Thymus (tissue), 11 donors: ENCODE measurements at regions not wholly inside any gene's neighbourhood (a gene's known extent, or its start where the extent isn't known, plus 50 kb on each side); places are given as distances from the start of the nearest gene placed in this dataset.
"Not testable (repeated sequence)": the region's sequence is repeated elsewhere in the genome, so short reads cannot be mapped to it uniquely, and the experiment has no call there.

Source experiments
- DNase-seq, 9 donors: peaks; one replicate each; pipeline ENCODE4 v3.0.0-alpha.2; 2013; ENCODE audit warnings: low spot score in 9 of 9, low read depth in 6 of 9, missing footprints in 1 of 9
- H3K27ac ChIP-seq, 2 donors: one replicate each; pipeline ENCODE4 v1.5.1; 2013; ENCODE audit warnings: control low read depth in 1 of 2, low read depth in 1 of 2, low read length in 1 of 2, mild to moderate bottlenecking in 1 of 2, moderate library complexity in 1 of 2
- H3K27me3 ChIP-seq, 2 donors: one replicate each; pipeline ENCODE4 v1.5.1; 2013; ENCODE audit warnings: low read length in 1 of 2; ENCODE audit not compliant: control insufficient read depth in 2 of 2, insufficient read depth in 1 of 2
- H3K36me3 ChIP-seq, 2 donors: one replicate each; pipeline ENCODE4 v1.5.1; 2013; ENCODE audit warnings: low read length in 1 of 2, mild to moderate bottlenecking in 1 of 2, moderate library complexity in 1 of 2; ENCODE audit not compliant: control insufficient read depth in 2 of 2, insufficient read depth in 2 of 2
- H3K4me1 ChIP-seq, 2 donors: one replicate each; pipeline ENCODE4 v1.5.1; 2013; ENCODE audit warnings: low read length in 2 of 2; ENCODE audit not compliant: control insufficient read depth in 2 of 2, insufficient read depth in 2 of 2
- H3K4me3 ChIP-seq, 2 donors: one replicate each; pipeline ENCODE4 v1.5.1; 2013; ENCODE audit warnings: low read length in 2 of 2, control low read depth in 1 of 2, mild to moderate bottlenecking in 1 of 2
- H3K9me3 ChIP-seq, 2 donors: one replicate each; pipeline ENCODE4 v1.5.1; 2013; ENCODE audit warnings: low read length in 1 of 2, mild to moderate bottlenecking in 1 of 2; ENCODE audit not compliant: control insufficient read depth in 2 of 2, insufficient read depth in 1 of 2
- WGBS: extraction: QIAGEN DNeasy Blood & Tissue Kit; methylation state at CpG from one replicate; pipeline ENCODE4 v1.1.7; 2013; 5-methylcytosine and 5-hydroxymethylcytosine counted together
- donor health status: healthy.

- WGBS, result 85% methylated on average over 1 of the region's 1 CpG
- Histone ChIP-seq H3K27ac (no peak overlapping the region), H3K27me3 (no peaks in the 10 kb centered on the region), H3K9me3 (no peaks in the 10 kb centered on the region), H3K4me3 (no peak overlapping the region), H3K36me3 (no peaks in the 10 kb centered on the region), H3K4me1 (no peaks in the 10 kb centered on the region)
- DNase-seq, result no peak
Observed at GRCh38 chr1:232131715-232132391, 498.1 kb downstream of the SIPA1L2 start.

- no peaks in the 10 kb centered on the region for H3K27me3 ChIP-seq
Observed at GRCh38 chr1:232130815-232131480, 499.0 kb downstream of the SIPA1L2 start.

GRCh38 chr1:232127190-232127589 is 500.6 kb downstream of the DISC1 start:
- Histone ChIP-seq H3K36me3 (no peaks in the 10 kb centered on the region), H3K4me3 (no peak overlapping the region), H3K27ac (no peak overlapping the region), H3K27me3 (no peaks in the 10 kb centered on the region), H3K9me3 (no peaks in the 10 kb centered on the region), H3K4me1 (no peaks in the 10 kb centered on the region)
- 91% methylated on average over 2 of the region's 2 CpGs for WGBS
- no peak for DNase-seq

More at GRCh38 chr1:232130815-232131480, 499.0 kb downstream of the SIPA1L2 start:
- no peaks in the 10 kb centered on the region for H3K36me3 ChIP-seq
- no peak for DNase-seq
- H3K4me3 ChIP-seq, result no peak overlapping the region
- no peak overlapping the region for H3K27ac ChIP-seq
- no peaks in the 10 kb centered on the region for H3K9me3 ChIP-seq
- WGBS, result 71% methylated on average over 4 of the region's 4 CpGs
- H3K4me1 ChIP-seq, result no peaks in the 10 kb centered on the region

- no peak overlapping the region for H3K27ac ChIP-seq
- no peaks in the 10 kb centered on the region for H3K4me1 ChIP-seq
- H3K27me3 ChIP-seq, result no peaks in the 10 kb centered on the region
- no peak for DNase-seq
- whole genome bisulfite sequencing, result 67% methylated on average over 9 of the region's 9 CpGs
- no peaks in the 10 kb centered on the region for H3K36me3 ChIP-seq
- no peaks in the 10 kb centered on the region for H3K9me3 ChIP-seq
- no peak overlapping the region for H3K4me3 ChIP-seq
Observed at GRCh38 chr1:232123775-232124659, 497.4 kb downstream of the DISC1 start.

GRCh38 chr1:232117903-232118302 is 491.3 kb downstream of the DISC1 start:
- not testable (repeated sequence) for H3K9me3 ChIP-seq, DNase-seq, H3K27me3 ChIP-seq, H3K4me1 ChIP-seq, H3K27ac ChIP-seq, H3K36me3 ChIP-seq, H3K4me3 ChIP-seq
- 91% methylated on average over 4 of the region's 4 CpGs for WGBS

GRCh38 chr1:232114985-232115384 is 488.4 kb downstream of the DISC1 start:
- no peaks in the 10 kb centered on the region for H3K9me3 ChIP-seq
- H3K36me3 ChIP-seq, result no peaks in the 10 kb centered on the region
- no peak overlapping the region for H3K4me3 ChIP-seq
- no peaks in the 10 kb centered on the region for H3K4me1 ChIP-seq
- no peak for DNase-seq
- peaks cover 0 to 7% of the 10 kb centered on the region in 2 donors for H3K27me3 ChIP-seq
- no peak overlapping the region for H3K27ac ChIP-seq

- Histone ChIP-seq H3K36me3 (no peaks in the 10 kb centered on the region), H3K9me3 (no peaks in the 10 kb centered on the region), H3K4me3 (no peak overlapping the region), H3K4me1 (no peaks in the 10 kb centered on the region), H3K27ac (no peak overlapping the region), H3K27me3 (peaks cover 0 to 10% of the 10 kb centered on the region in 2 donors)
- no peak for DNase-seq
Observed at GRCh38 chr1:232112076-232112475, 485.5 kb downstream of the DISC1 start.

- no peak overlapping the region for H3K27ac ChIP-seq
- no peaks in the 10 kb centered on the region for H3K9me3 ChIP-seq
- H3K36me3 ChIP-seq, result no peaks in the 10 kb centered on the region
- H3K4me3 ChIP-seq, result no peak overlapping the region
- WGBS, result 55% methylated on average over 3 of the region's 3 CpGs
- H3K27me3 ChIP-seq, result peaks cover 0 to 10% of the 10 kb centered on the region in 2 donors
- no peak for DNase-seq
- no peaks in the 10 kb centered on the region for H3K4me1 ChIP-seq
Observed at GRCh38 chr1:232111611-232112010, 485.0 kb downstream of the DISC1 start.
